SK-N-MC (cell line): ENCODE measurements at regions not wholly inside any gene's neighbourhood (a gene's known extent, or its start where the extent isn't known, plus 50 kb on each side); places are given as distances from the start of the nearest gene placed in this dataset.

ENCODE experiments used
- DNase-seq: peaks from one replicate; pipeline ENCODE4 v3.0.0-alpha.2; 2011; ENCODE audit warnings: low read depth, low spot score
- H3K27ac ChIP-seq: fragments of 200-600 bp; sonication (generic); 2 replicates; pipeline ENCODE4 v1.5.1; 2016; ENCODE audit warnings: mixed run types
- H3K36me3 ChIP-seq: fragments of 200-600 bp; sonication (generic); 2 replicates; pipeline ENCODE4 v1.6.1; 2017; ENCODE audit warnings: antibody characterized with exemption, low read length, mixed read lengths; ENCODE audit not compliant: insufficient read depth
- H3K4me3 ChIP-seq: fragments of 200-600 bp; sonication (generic); 2 replicates; pipeline ENCODE4 v1.5.1; 2016
- H3K9ac ChIP-seq: fragments of 200-600 bp; sonication (generic); 2 replicates; pipeline ENCODE4 v1.8.0; 2017; ENCODE audit warnings: mixed run types, mixed read lengths; ENCODE audit not compliant: insufficient read length
- H3K9me3 ChIP-seq: fragments of 200-600 bp; sonication (generic); 2 replicates; pipeline ENCODE4 v1.6.1; 2017; ENCODE audit warnings: low read depth, mild to moderate bottlenecking, antibody characterized with exemption, low read length, moderate library complexity, mixed read lengths
- EZH2 ChIP-seq: fragments of 200-600 bp; sonication (generic); IDR thresholded peaks from one replicate; pipeline ENCODE4 v1.6.1; 2017; ENCODE audit warnings: antibody characterized with exemption
- FOXP2 ChIP-seq: optimal IDR thresholded peaks from 2 replicates; pipeline ENCODE3; 2011; ENCODE audit warnings: mild to moderate bottlenecking, moderate library complexity; ENCODE audit not compliant: insufficient read depth; ENCODE audit errors: extremely low read length, control extremely low read depth
- POLR2AphosphoS5 ChIP-seq: IDR thresholded peaks from 2 replicates; pipeline ENCODE4 v1.6.1; 2012; ENCODE audit warnings: mild to moderate bottlenecking, low read depth, low read length, borderline replicate concordance

DNA sequence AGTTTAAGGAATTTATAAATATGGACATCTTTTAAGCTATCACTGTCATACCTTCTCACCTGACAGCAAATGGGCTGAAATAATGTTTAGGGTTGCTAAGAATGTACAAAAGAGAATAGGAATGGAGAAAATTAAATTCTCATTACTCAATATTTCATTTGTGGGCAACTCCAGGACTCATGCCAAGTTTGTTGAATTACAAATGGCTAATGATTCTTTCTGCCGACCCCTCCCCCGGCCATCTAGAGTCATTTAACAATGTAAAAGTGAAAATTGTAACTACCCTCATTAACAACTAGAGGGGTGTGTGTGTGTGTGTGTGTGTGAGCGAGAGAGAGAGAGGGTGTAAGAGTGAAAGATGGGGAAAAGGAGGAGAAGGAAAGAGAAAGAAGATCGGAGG is 708.5 kb upstream of the FAM98A start:
- no peak for DNase-seq
- no peaks in the 10 kb centered on the region for H3K36me3 ChIP-seq
- no peak overlapping the region for H3K27ac ChIP-seq
- no peak overlapping the region for H3K4me3 ChIP-seq
- TF ChIP-seq FOXP2 (no peak), EZH2 (no peak), POLR2AphosphoS5 (no peak)
- H3K9ac ChIP-seq: no peak overlapping the region
- H3K9me3 ChIP-seq: no peaks in the 10 kb centered on the region

- Histone ChIP-seq H3K9me3 (no peaks in the 10 kb centered on the region), H3K9ac (no peak overlapping the region), H3K27ac (no peak overlapping the region), H3K4me3 (no peak overlapping the region), H3K36me3 (no peaks in the 10 kb centered on the region)
- DNase-seq: no peak
- TF ChIP-seq EZH2 (no peak), FOXP2 (no peak), POLR2AphosphoS5 (no peak)
Observed at GRCh38 chr2:34306745-34307144, 707.6 kb upstream of the FAM98A start.

DNA sequence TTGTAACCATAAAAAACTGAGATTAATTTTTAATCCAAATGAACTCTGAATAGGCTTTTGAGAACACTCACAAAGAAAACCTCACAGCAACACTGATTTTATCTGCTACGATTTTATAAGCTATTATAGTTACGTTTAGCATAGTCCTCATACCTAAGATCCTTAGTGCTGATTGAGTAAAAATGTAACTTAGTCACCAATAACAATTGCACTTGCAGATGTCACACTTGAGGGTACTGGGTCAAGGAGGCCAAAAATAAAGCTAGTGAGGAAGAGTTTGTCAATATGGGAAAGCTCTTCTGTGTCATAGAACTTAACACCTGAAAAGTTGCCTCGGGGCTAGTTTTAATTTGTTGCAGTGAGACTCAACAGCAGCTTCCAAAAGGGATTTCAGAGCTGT is 706.5 kb upstream of the FAM98A start:
- no peaks in the 10 kb centered on the region for H3K36me3 ChIP-seq
- DNase-seq: no peak
- H3K27ac ChIP-seq: no peak overlapping the region
- no peak for TF ChIP-seq FOXP2
- no peak for TF ChIP-seq EZH2
- no peak for TF ChIP-seq POLR2AphosphoS5
- no peak overlapping the region for H3K9ac ChIP-seq
- no peak overlapping the region for H3K4me3 ChIP-seq
- no peaks in the 10 kb centered on the region for H3K9me3 ChIP-seq

GRCh38 chr2:34294961-34295360 is 695.9 kb upstream of the FAM98A start:
- H3K9me3 ChIP-seq: no peaks in the 10 kb centered on the region
- no peak overlapping the region for H3K9ac ChIP-seq
- H3K27ac ChIP-seq: no peak overlapping the region
- H3K4me3 ChIP-seq: no peak overlapping the region
- TF ChIP-seq FOXP2 (no peak), POLR2AphosphoS5 (no peak), EZH2 (no peak)
- H3K36me3 ChIP-seq: no peaks in the 10 kb centered on the region
- no peak for DNase-seq

DNA sequence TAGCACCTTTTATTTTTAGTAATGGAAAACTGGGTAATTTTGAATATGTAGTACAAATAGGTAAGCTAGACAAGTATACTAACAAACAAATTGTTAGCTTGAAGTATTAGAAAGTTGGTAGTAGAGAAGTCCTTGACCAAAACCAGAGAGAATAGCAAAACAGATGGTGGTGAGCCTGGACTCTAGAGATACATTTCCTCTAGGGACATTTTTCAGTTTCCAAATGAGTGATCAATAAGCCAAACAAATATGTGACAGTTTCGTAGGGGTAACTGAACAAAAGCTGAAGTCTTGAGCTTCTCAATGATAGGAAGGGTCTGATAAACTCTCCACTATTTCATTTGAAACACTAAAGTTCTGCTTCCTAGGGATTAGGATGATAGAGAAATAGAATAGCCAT is 692.0 kb upstream of the FAM98A start:
- H3K4me3 ChIP-seq: no peak overlapping the region
- TF ChIP-seq EZH2 (no peak), POLR2AphosphoS5 (no peak), FOXP2 (no peak)
- no peaks in the 10 kb centered on the region for H3K36me3 ChIP-seq
- H3K9ac ChIP-seq: no peak overlapping the region
- no peaks in the 10 kb centered on the region for H3K9me3 ChIP-seq
- no peak for DNase-seq
- H3K27ac ChIP-seq: no peak overlapping the region

DNA sequence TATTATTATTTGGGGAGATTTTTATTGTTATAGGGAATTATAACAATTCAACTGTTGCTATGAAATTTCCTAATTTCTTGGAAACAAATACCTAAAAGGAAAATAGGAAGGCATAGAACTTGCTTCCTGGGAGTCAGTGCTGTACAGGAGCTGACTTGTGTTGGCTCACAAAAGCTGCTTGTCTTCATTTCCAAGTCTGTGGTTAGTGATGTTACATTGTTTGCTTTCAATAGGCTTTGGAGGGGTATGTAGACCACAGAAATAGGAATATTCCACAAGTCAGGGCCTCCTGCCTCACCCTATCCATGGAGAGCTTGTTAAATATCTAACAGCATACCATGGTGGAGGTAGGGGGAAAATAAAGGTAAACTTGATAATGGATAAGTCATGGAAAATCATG is 688.9 kb upstream of the FAM98A start:
- no peaks in the 10 kb centered on the region for H3K9me3 ChIP-seq
- no peak for DNase-seq
- no peaks in the 10 kb centered on the region for H3K36me3 ChIP-seq
- H3K27ac ChIP-seq: no peak overlapping the region
- no peak overlapping the region for H3K9ac ChIP-seq
- no peak overlapping the region for H3K4me3 ChIP-seq
- TF ChIP-seq POLR2AphosphoS5 (no peak), EZH2 (no peak), FOXP2 (no peak)

- Histone ChIP-seq H3K36me3 (no peaks in the 10 kb centered on the region), H3K4me3 (no peak overlapping the region), H3K9ac (no peak overlapping the region), H3K9me3 (no peaks in the 10 kb centered on the region), H3K27ac (no peak overlapping the region)
- no peak for DNase-seq
- no peak for TF ChIP-seq POLR2AphosphoS5
- no peak for TF ChIP-seq EZH2
- no peak for TF ChIP-seq FOXP2
Observed at GRCh38 chr2:34280606-34281005, 681.5 kb upstream of the FAM98A start.

DNA sequence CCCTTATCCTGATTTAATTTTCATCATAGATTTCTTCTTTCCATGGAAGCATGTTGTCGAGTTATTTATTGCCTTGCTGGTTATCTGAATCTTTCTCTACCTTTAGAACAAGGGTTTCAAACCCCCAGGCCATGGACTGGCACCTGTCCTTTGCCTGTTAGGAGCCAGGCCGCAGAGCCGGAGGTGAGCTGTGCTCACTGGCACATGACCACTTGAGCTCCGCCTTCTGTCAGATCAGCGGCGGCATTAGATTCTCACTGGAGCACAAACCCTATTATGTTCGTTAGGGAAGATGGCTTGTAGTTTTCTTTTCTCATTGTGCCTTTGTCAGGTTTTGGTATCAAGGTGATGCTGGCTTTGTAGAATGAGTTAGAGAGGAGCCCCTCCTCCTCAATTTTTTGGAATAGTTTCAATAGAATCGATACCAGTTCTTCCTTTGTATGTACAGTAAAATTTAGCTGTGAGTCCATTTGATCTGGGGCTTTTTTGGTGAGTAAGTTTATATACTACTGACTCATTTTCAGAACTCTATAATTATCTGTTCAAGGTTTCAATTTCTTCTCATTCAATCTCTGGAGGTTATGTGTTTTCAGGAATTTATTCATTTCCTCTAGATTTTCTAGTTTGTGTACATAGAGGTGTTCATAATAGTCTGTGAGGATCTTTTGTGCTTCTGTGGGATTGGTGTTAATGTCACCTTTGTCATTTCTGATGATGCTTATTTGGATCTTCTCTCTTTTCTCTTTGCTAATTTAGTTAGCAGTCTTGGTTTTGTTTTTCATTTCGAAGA is 668.0 kb upstream of the FAM98A start:
- Histone ChIP-seq H3K36me3 (no peaks in the 10 kb centered on the region), H3K9me3 (no peaks in the 10 kb centered on the region), H3K27ac (no peak overlapping the region), H3K4me3 (no peak overlapping the region), H3K9ac (no peak overlapping the region)
- TF ChIP-seq FOXP2 (no peak), POLR2AphosphoS5 (no peak), EZH2 (no peak)
- no peak for DNase-seq

- Histone ChIP-seq H3K27ac (no peak overlapping the region), H3K36me3 (no peaks in the 10 kb centered on the region), H3K4me3 (no peak overlapping the region), H3K9me3 (no peaks in the 10 kb centered on the region), H3K9ac (no peak overlapping the region)
- TF ChIP-seq POLR2AphosphoS5 (no peak), FOXP2 (no peak), EZH2 (no peak)
- no peak for DNase-seq
Observed at GRCh38 chr2:34261701-34262100, 662.6 kb upstream of the FAM98A start.

DNA sequence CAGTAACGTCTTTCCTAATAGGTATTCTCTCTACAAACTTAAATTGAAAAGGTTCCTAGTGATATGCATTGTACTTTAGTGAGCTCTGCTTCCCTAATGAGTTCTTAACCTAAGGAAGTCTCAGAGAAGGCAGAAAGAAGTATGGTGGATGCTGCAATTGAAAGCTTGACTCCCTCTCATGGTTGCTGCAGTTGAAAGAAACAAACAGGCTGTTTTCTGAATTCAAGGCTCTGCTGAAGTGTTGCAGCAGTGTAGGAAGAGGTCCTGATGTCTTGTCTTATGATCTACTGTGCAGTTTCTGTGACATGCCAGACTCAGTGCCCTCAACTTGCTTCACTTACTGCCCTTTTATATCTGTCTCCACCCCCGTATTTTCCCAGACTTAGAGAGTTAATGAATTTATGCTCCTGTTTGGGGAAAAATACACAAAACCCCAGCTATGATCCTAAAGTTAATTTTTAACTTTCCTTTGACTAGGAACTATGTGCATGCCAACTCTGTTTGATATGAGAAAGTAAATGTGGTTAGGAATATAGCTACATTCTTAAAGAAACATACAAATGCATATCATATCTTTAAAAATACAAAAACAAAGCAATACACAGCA is 655.3 kb upstream of the FAM98A start:
- H3K9ac ChIP-seq: no peak overlapping the region
- H3K36me3 ChIP-seq: no peaks in the 10 kb centered on the region
- DNase-seq: no peak
- H3K9me3 ChIP-seq: no peaks in the 10 kb centered on the region
- no peak overlapping the region for H3K27ac ChIP-seq
- no peak for TF ChIP-seq EZH2
- no peak for TF ChIP-seq FOXP2
- TF ChIP-seq POLR2AphosphoS5: no peak
- H3K4me3 ChIP-seq: no peak overlapping the region
